ENCODE measurements at regions not wholly inside any gene's neighbourhood (a gene's known extent, or its start where the extent isn't known, plus 50 kb on each side); places are given as distances from the start of the nearest gene placed in this dataset.

- TF ChIP-seq CTCF (IDR thresholded peaks at IDR 0.05) = no peak
- H3K27ac ChIP-seq = no peak overlapping the region
- DNase-seq (ENCODE audit: low spot score) = no peak
Observed at GRCh38 chr10:64976150-64976549, 1454.9 kb downstream of the REEP3 start.

GRCh38 chr10:64977915-64978314, 1456.7 kb downstream of the REEP3 start:
- Histone ChIP-seq H3K27ac (no peak overlapping the region), H3K4me3 (no peak overlapping the region)
- no peak for TF ChIP-seq CTCF (IDR thresholded peaks at IDR 0.05)
- DNase-seq (ENCODE audit: low spot score) = no peak

More at GRCh38 chr10:64976150-64976549, 1454.9 kb downstream of the REEP3 start:
- no peak overlapping the region for H3K4me3 ChIP-seq

GRCh38 chr10:64996886-64997285, 1475.7 kb downstream of the REEP3 start:
- no peak overlapping the region for H3K4me3 ChIP-seq
- TF ChIP-seq CTCF (IDR thresholded peaks at IDR 0.05) = no peak
- DNase-seq (ENCODE audit: low spot score) = no peak
- H3K27ac ChIP-seq = no peak overlapping the region

GRCh38 chr10:65010845-65011244, 1489.6 kb downstream of the REEP3 start:
- H3K4me3 ChIP-seq = no peak overlapping the region
- no peak for TF ChIP-seq CTCF (IDR thresholded peaks at IDR 0.05)
- no peak for DNase-seq (ENCODE audit: low spot score)
- no peak overlapping the region for H3K27ac ChIP-seq

GRCh38 chr10:65017523-65017922, 1496.3 kb downstream of the REEP3 start:
- TF ChIP-seq CTCF (IDR thresholded peaks at IDR 0.05) = no peak
- no peak for DNase-seq (ENCODE audit: low spot score)
- Histone ChIP-seq H3K27ac (no peak overlapping the region), H3K4me3 (no peak overlapping the region)

GRCh38 chr10:65024886-65025285, 1503.7 kb downstream of the REEP3 start:
- Histone ChIP-seq H3K27ac (no peak overlapping the region), H3K4me3 (no peak overlapping the region)
- TF ChIP-seq CTCF (IDR thresholded peaks at IDR 0.05) = no peak
- no peak for DNase-seq (ENCODE audit: low spot score)

- no peak for TF ChIP-seq CTCF (IDR thresholded peaks at IDR 0.05)
- Histone ChIP-seq H3K4me3 (no peak overlapping the region), H3K27ac (no peak overlapping the region)
- no peak for DNase-seq (ENCODE audit: low spot score)
Observed at GRCh38 chr10:65030263-65030662, 1509.1 kb downstream of the REEP3 start.

All from coronary artery (tissue), 2 donors.